ENCODE measurements at regions not wholly inside any gene's neighbourhood (a gene's known extent, or its start where the extent isn't known, plus 50 kb on each side); places are given as distances from the start of the nearest gene placed in this dataset.
"Not testable (repeated sequence)": the region's sequence is repeated elsewhere in the genome, so short reads cannot be mapped to it uniquely, and the experiment has no call there.

- DNase-seq (ENCODE audit: extremely low read depth, low read depth), result no peak
Observed at GRCh38 chr6:71681234-71681867, 205.0 kb upstream of the RIMS1 start.

- not testable (repeated sequence) for DNase-seq (ENCODE audit: extremely low read depth, low read depth)
Observed at GRCh38 chr6:71686021-71686677, 200.2 kb upstream of the RIMS1 start.

- no peak for DNase-seq (ENCODE audit: extremely low read depth, low read depth)
Observed at GRCh38 chr6:71698702-71699101, 187.6 kb upstream of the RIMS1 start.

GRCh38 chr6:71706523-71706922 is 179.8 kb upstream of the RIMS1 start:
- DNase-seq (ENCODE audit: extremely low read depth, low read depth), result no peak

GRCh38 chr6:71707059-71707458 is 179.3 kb upstream of the RIMS1 start:
- no peak for DNase-seq (ENCODE audit: extremely low read depth, low read depth)

GRCh38 chr6:71720705-71721104 is 165.6 kb upstream of the RIMS1 start:
- DNase-seq (ENCODE audit: extremely low read depth, low read depth), result no peak

- no peak for DNase-seq (ENCODE audit: extremely low read depth, low read depth)
Observed at GRCh38 chr6:71721642-71722041, 164.7 kb upstream of the RIMS1 start.

- DNase-seq (ENCODE audit: extremely low read depth, low read depth), result no peak
Observed at GRCh38 chr6:71722736-71723135, 163.6 kb upstream of the RIMS1 start.

- no peak for DNase-seq (ENCODE audit: extremely low read depth, low read depth)
Observed at GRCh38 chr6:71724456-71725125, 161.8 kb upstream of the RIMS1 start.

- no peak for DNase-seq (ENCODE audit: extremely low read depth, low read depth)
Observed at GRCh38 chr6:71725126-71725470, 161.3 kb upstream of the RIMS1 start.

GRCh38 chr6:71726121-71726520 is 160.2 kb upstream of the RIMS1 start:
- DNase-seq (ENCODE audit: extremely low read depth, low read depth), result no peak

- DNase-seq (ENCODE audit: extremely low read depth, low read depth), result no peak
Observed at GRCh38 chr6:71727632-71728294, 158.6 kb upstream of the RIMS1 start.

GRCh38 chr6:71730284-71730683 is 156.1 kb upstream of the RIMS1 start:
- DNase-seq (ENCODE audit: extremely low read depth, low read depth), result no peak

GRCh38 chr6:71733970-71734899 is 152.1 kb upstream of the RIMS1 start:
- no peak for DNase-seq (ENCODE audit: extremely low read depth, low read depth)

- no peak for DNase-seq (ENCODE audit: extremely low read depth, low read depth)
Observed at GRCh38 chr6:71737953-71738352, 148.4 kb upstream of the RIMS1 start.

GRCh38 chr6:71745525-71745924 is 140.8 kb upstream of the RIMS1 start:
- DNase-seq (ENCODE audit: extremely low read depth, low read depth), result no peak

- DNase-seq (ENCODE audit: extremely low read depth, low read depth), result no peak
Observed at GRCh38 chr6:71766146-71766760, 120.1 kb upstream of the RIMS1 start.

- no peak for DNase-seq (ENCODE audit: extremely low read depth, low read depth)
Observed at GRCh38 chr6:71766796-71767195, 119.6 kb upstream of the RIMS1 start.

GRCh38 chr6:71768356-71768755 is 118.0 kb upstream of the RIMS1 start:
- DNase-seq (ENCODE audit: extremely low read depth, low read depth), result no peak

- no peak for DNase-seq (ENCODE audit: extremely low read depth, low read depth)
Observed at GRCh38 chr6:71808865-71809264, 77.5 kb upstream of the RIMS1 start.

Data from NCI-H460 (cell line).